SK-N-SH (cell line): ENCODE measurements at regions not wholly inside any gene's neighbourhood (a gene's known extent, or its start where the extent isn't known, plus 50 kb on each side); places are given as distances from the start of the nearest gene placed in this dataset.

Source experiments
- CTCF ChIA-PET: fragments of 300-600, 350-600 bp; formaldehyde crosslinking; extraction: SDS; loops from one replicate; lab custom pipeline; 2021; lab: Yijun Ruan, JAX
- POLR2A ChIA-PET: fragments of 350-600 bp; sonication (Branson Sonifier 250); formaldehyde crosslinking; extraction: SDS; loops from one replicate; lab custom pipeline; 2020; ENCODE audit warnings: antibody characterized with exemption, inconsistent platforms; lab: Yijun Ruan, JAX
- DNase-seq: peaks from one replicate; pipeline ENCODE4 v3.0.0; 2012
- H2AFZ ChIP-seq: fragments of 200-600 bp; sonication (generic); 2 replicates; pipeline ENCODE4 v1.8.1; 2016; ENCODE audit warnings: antibody characterized with exemption, mild to moderate bottlenecking, low read depth
- H3F3A ChIP-seq: fragments of 200-600 bp; sonication (generic); replicated peaks from 2 replicates; pipeline ENCODE3; 2016; ENCODE audit warnings: antibody characterized with exemption, mild to moderate bottlenecking; ENCODE audit not compliant: insufficient read depth
- H3K27ac ChIP-seq, 2 experiments: fragments of 200-500 bp in 1 of 2; fragments of 200-600 bp in 1 of 2; sonication (Bioruptor generic) in 1 of 2; sonication (generic), shearing (Covaris generic) in 1 of 2; 2 replicates each; pipeline versions ENCODE4 v1.5.1 to v1.6.1; 2014 to 2016; ENCODE audit warnings: low read depth in 2 of 2, inconsistent platforms in 1 of 2, low read length in 1 of 2, mild to moderate bottlenecking in 1 of 2, mixed read lengths in 1 of 2
- H3K27me3 ChIP-seq: fragments of 200-600 bp; sonication (generic), shearing (Covaris generic); 2 replicates; pipeline ENCODE4 v1.6.1; 2016; ENCODE audit warnings: mixed run types; ENCODE audit not compliant: insufficient read depth
- H3K36me3 ChIP-seq, 2 experiments: fragments of 200-500 bp in 1 of 2; fragments of 200-600 bp in 1 of 2; sonication (Bioruptor generic) in 1 of 2; sonication (generic) in 1 of 2; replicated peaks in 1 of 2; 2 replicates each; pipeline versions ENCODE3 to v1.5.1; 2014 to 2016; ENCODE audit warnings: low read length in 1 of 2, mild to moderate bottlenecking in 1 of 2; ENCODE audit not compliant: insufficient read depth in 2 of 2, control insufficient read depth in 1 of 2
- H3K4me1 ChIP-seq, 2 experiments: fragments of 200-500 bp in 1 of 2; fragments of 200-600 bp in 1 of 2; sonication (Bioruptor generic) in 1 of 2; sonication (generic), shearing (Covaris generic) in 1 of 2; 2 replicates each; pipeline versions ENCODE4 v1.5.1 to v1.6.1; 2014 to 2016; ENCODE audit warnings: low read depth in 1 of 2, low read length in 1 of 2, mixed run types in 1 of 2; ENCODE audit not compliant: insufficient read depth in 2 of 2, control insufficient read depth in 1 of 2
- H3K4me2 ChIP-seq: fragments of 200-600 bp; sonication (generic), shearing (Covaris generic); 2 replicates; pipeline ENCODE4 v1.6.1; 2017; ENCODE audit warnings: mixed run types
- H3K4me3 ChIP-seq, 2 experiments: fragments of 200-500 bp in 1 of 2; fragments of 200-600 bp in 1 of 2; sonication (Bioruptor generic) in 1 of 2; sonication (generic), shearing (Covaris generic) in 1 of 2; 2 replicates each; pipeline versions ENCODE4 v1.5.1 to v1.8.1; 2014 to 2016; ENCODE audit warnings: low read depth in 2 of 2, inconsistent platforms in 1 of 2, low read length in 1 of 2, mild to moderate bottlenecking in 1 of 2, mixed read lengths in 1 of 2, moderate library complexity in 1 of 2
- H3K79me2 ChIP-seq: fragments of 200-600 bp; sonication (generic); 2 replicates; pipeline ENCODE4 v1.8.1; 2017; ENCODE audit warnings: mild to moderate bottlenecking; ENCODE audit not compliant: insufficient read depth
- H3K9ac ChIP-seq: fragments of 200-600 bp; sonication (generic); 2 replicates; pipeline ENCODE4 v1.6.1; 2017; ENCODE audit warnings: mixed run types
- H3K9me2 ChIP-seq: fragments of 200-600 bp; sonication (generic); 2 replicates; pipeline ENCODE4 v1.6.1; 2017; ENCODE audit warnings: mixed run types
- H3K9me3 ChIP-seq: fragments of 200-600 bp; sonication (generic); 2 replicates; pipeline ENCODE4 v1.6.1; 2017; ENCODE audit warnings: mixed run types, mild to moderate bottlenecking, moderate library complexity
- H4K20me1 ChIP-seq: fragments of 200-600 bp; sonication (generic); 2 replicates; pipeline ENCODE4 v1.6.1; 2017; ENCODE audit warnings: mild to moderate bottlenecking, mixed run types; ENCODE audit not compliant: insufficient read depth
- CHD2 ChIP-seq: fragments of 150-350 bp; IDR thresholded peaks from 2 replicates; pipeline ENCODE4 v1.6.1; 2018; ENCODE audit warnings: low read length; ENCODE audit not compliant: partially characterized antibody
- ELF1 ChIP-seq: IDR thresholded peaks from 2 replicates; pipeline ENCODE4 v1.4.0; 2012
- EP300 ChIP-seq, 2 experiments: IDR thresholded peaks; 2 replicates each; pipeline versions ENCODE4 v1.4.0 to v1.6.1; 2012; ENCODE audit warnings: borderline replicate concordance in 1 of 2, low read depth in 1 of 2, low read length in 1 of 2
- FOSL2 ChIP-seq: IDR thresholded peaks from 2 replicates; pipeline ENCODE4 v1.4.0; 2012; ENCODE audit warnings: low read depth, mild to moderate bottlenecking, moderate library complexity, borderline replicate concordance
- FOXM1 ChIP-seq: IDR thresholded peaks from 2 replicates; pipeline ENCODE4 v1.4.0; 2012; ENCODE audit warnings: low read depth, mild to moderate bottlenecking
- GABPA ChIP-seq: IDR thresholded peaks from 2 replicates; pipeline ENCODE4 v1.4.0; 2012; ENCODE audit warnings: low read depth, mild to moderate bottlenecking
- MEF2A ChIP-seq: IDR thresholded peaks from 2 replicates; pipeline ENCODE4 v1.4.0; 2012; ENCODE audit warnings: low read depth, borderline replicate concordance
- MXI1 ChIP-seq: IDR thresholded peaks from 2 replicates; pipeline ENCODE4 v1.6.1; 2012; ENCODE audit warnings: mild to moderate bottlenecking, low read depth, low read length, improper control_type of control experiment
- PBX3 ChIP-seq: IDR thresholded peaks from 2 replicates; pipeline ENCODE4; 2012
- RAD21 ChIP-seq: IDR thresholded peaks from 2 replicates; pipeline ENCODE4 v1.6.1; 2012; ENCODE audit warnings: mild to moderate bottlenecking, low read length
- RXRA ChIP-seq: IDR thresholded peaks from 2 replicates; pipeline ENCODE4 v1.4.0; 2012; ENCODE audit warnings: low read depth, mild to moderate bottlenecking, borderline replicate concordance
- SIN3A ChIP-seq: IDR thresholded peaks from 2 replicates; pipeline ENCODE4 v1.6.1; 2012; ENCODE audit warnings: low read depth, mild to moderate bottlenecking, low read length, moderate library complexity, borderline replicate concordance
- SMC3 ChIP-seq: IDR thresholded peaks from 2 replicates; pipeline ENCODE4 v1.6.1; 2012; ENCODE audit warnings: low read depth, low read length, improper control_type of control experiment
- YY1 ChIP-seq: IDR thresholded peaks from 2 replicates; pipeline ENCODE4 v1.4.0; 2012; ENCODE audit warnings: low read depth, mild to moderate bottlenecking
- WGBS: methylation state at CpG from one replicate; pipeline ENCODE4 v1.1.6; 2017; ENCODE audit warnings: low lambda C conversion rate; 5-methylcytosine and 5-hydroxymethylcytosine counted together
- TF ChIP-seq, protein P1 (sequence below): fragments of 150-350 bp; IDR thresholded peaks from 2 replicates; pipeline ENCODE4 v1.6.1; 2016; ENCODE audit warnings: mild to moderate bottlenecking, low read depth, low read length
- TF ChIP-seq, protein P2 (sequence below): IDR thresholded peaks from 2 replicates; pipeline ENCODE4 v1.6.1; 2012; ENCODE audit warnings: mild to moderate bottlenecking, low read depth, low read length, moderate library complexity
- TF ChIP-seq, protein P3 (sequence below): IDR thresholded peaks from 2 replicates; pipeline ENCODE4 v1.4.0; 2012; ENCODE audit warnings: low read depth, borderline replicate concordance

DNA sequence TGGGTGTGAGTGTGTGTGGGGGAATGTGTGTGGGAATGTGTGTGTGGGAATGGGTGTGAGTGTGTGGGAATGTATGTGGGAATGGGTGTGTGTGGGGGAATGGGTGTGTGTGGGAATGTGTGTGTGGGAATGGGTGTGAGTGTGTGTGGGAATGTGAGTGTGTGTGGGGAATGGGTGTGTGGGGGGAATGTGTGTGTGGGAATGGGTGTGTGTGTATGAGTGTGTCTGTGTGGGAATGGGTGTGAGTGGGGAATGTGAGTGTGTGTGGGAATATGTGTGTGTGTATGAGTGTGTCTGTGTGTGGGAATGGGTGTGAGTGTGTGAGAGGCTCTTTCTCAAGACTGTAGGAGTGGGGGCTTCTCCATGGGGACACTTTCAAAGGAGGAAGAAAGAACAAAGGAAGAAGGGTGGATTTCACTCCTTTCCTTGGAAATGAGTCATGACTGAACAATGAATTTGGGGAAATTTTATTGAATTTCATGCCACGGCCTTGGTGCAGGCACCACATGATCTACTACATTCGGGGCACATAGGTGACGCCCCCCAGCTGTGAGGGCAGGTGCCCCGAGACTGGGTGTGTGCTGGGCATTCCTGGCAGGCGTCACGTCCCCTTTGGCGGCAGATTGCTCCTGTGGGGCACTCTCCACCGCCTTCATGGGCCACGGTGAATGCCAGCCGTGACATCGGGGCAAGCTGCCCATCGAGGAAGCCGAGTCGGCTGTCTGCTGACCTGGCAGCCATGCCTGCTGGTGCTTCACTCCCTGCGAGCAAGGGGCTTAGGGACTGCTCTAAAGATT lies 88.8 kb upstream of the INSIG1 start:
- Histone ChIP-seq H3K36me3 (no peaks in the 10 kb centered on the region), H3K27me3 (no peaks in the 10 kb centered on the region)
- TF ChIP-seq RAD21 (no peak), GABPA (no peak), SIN3A (no peak)
- TF ChIP-seq, all 33 proteins: peak for 0
- Histone ChIP-seq H3K79me2 (no peaks in the 10 kb centered on the region), H3K4me1 (peaks cover 6 to 15% of the 10 kb centered on the region in 2 experiments; a peak in 1 of 4 replicates), H3K27ac (no peak overlapping the region), H3F3A (peaks cover 4% of the 10 kb centered on the region), H3K9ac (no peak overlapping the region), H3K9me2 (no peaks in the 10 kb centered on the region), H3K4me2 (no peak overlapping the region), H4K20me1 (no peaks in the 10 kb centered on the region), H3K9me3 (no peaks in the 10 kb centered on the region), H2AFZ (no peak overlapping the region), H3K4me3 (no peak overlapping the region)
- CTCF ChIA-PET = interaction anchor here (0.8 to 1.6 kb wide), 2 partner anchors 18 to 136 kb away, joined by 3 to 9 read pairs; no protein-coding TSS in a partner anchor
- POLR2A ChIA-PET = no interaction called here
- 64% methylated on average over 11 of the region's 15 CpGs for WGBS
- no peak for DNase-seq

DNA sequence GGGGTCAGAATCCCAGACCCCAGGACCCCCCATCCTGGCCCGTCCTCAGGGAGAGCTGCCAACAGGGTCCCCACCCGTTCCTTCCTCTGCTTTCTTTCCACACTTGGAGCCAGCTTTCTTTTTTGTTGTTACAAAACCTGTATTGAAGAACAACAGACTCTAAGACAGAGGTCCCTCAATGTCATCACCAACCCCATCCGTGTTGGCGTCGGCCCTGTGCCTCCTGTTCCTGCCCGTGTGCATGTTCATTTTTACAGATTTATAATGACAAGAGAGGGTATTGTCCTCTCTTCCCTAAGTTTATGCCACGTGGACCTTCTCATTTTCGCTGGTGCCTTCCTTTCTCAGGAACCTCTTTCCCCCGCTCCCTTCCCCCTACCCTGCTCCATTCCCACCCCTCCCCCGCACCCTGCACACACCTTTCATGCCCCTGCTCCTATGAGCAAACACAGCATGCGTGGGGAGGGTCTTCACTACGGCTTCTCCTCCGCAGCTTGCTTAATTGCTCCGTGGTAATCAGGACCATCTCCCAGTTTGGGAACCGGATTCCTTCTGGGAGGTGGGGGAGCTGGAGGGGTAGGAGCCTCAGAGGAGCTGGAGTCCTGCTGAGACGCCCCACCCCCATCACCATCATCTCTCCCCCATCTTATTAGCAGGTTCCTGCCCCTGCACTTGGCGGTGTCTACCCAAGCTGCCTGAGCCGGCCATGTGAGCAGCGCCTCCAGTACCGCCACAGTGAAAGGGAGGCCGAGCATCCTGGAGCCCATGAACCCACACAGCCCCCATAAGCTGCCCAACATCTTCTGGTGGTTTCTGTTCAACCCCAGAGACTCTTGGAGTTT lies 88.0 kb upstream of the INSIG1 start:
- peaks cover 4% of the 10 kb centered on the region for H3F3A ChIP-seq
- H4K20me1 ChIP-seq = no peaks in the 10 kb centered on the region
- no peak for DNase-seq
- H3K27ac ChIP-seq = no peak overlapping the region
- no peaks in the 10 kb centered on the region for H3K36me3 ChIP-seq
- TF ChIP-seq, protein P1, sequence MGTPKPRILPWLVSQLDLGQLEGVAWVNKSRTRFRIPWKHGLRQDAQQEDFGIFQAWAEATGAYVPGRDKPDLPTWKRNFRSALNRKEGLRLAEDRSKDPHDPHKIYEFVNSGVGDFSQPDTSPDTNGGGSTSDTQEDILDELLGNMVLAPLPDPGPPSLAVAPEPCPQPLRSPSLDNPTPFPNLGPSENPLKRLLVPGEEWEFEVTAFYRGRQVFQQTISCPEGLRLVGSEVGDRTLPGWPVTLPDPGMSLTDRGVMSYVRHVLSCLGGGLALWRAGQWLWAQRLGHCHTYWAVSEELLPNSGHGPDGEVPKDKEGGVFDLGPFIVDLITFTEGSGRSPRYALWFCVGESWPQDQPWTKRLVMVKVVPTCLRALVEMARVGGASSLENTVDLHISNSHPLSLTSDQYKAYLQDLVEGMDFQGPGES = no peak
- TF ChIP-seq EP300 (IDR thresholded peaks at IDR 0.05; ENCODE audit: borderline replicate concordance in 1 of 2, low read depth in 1 of 2, low read length in 1 of 2) = no peak
- no peak for TF ChIP-seq MXI1
- TF ChIP-seq, protein P2, sequence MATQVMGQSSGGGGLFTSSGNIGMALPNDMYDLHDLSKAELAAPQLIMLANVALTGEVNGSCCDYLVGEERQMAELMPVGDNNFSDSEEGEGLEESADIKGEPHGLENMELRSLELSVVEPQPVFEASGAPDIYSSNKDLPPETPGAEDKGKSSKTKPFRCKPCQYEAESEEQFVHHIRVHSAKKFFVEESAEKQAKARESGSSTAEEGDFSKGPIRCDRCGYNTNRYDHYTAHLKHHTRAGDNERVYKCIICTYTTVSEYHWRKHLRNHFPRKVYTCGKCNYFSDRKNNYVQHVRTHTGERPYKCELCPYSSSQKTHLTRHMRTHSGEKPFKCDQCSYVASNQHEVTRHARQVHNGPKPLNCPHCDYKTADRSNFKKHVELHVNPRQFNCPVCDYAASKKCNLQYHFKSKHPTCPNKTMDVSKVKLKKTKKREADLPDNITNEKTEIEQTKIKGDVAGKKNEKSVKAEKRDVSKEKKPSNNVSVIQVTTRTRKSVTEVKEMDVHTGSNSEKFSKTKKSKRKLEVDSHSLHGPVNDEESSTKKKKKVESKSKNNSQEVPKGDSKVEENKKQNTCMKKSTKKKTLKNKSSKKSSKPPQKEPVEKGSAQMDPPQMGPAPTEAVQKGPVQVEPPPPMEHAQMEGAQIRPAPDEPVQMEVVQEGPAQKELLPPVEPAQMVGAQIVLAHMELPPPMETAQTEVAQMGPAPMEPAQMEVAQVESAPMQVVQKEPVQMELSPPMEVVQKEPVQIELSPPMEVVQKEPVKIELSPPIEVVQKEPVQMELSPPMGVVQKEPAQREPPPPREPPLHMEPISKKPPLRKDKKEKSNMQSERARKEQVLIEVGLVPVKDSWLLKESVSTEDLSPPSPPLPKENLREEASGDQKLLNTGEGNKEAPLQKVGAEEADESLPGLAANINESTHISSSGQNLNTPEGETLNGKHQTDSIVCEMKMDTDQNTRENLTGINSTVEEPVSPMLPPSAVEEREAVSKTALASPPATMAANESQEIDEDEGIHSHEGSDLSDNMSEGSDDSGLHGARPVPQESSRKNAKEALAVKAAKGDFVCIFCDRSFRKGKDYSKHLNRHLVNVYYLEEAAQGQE = no peak
- TF ChIP-seq PBX3 = no peak
- TF ChIP-seq FOXM1 = no peak
- no peak for TF ChIP-seq GABPA
- TF ChIP-seq ELF1 = no peak
- no peak for TF ChIP-seq FOSL2
- no peak for TF ChIP-seq CHD2
- TF ChIP-seq MEF2A = no peak
- TF ChIP-seq SMC3 = no peak
- TF ChIP-seq, protein P3, sequence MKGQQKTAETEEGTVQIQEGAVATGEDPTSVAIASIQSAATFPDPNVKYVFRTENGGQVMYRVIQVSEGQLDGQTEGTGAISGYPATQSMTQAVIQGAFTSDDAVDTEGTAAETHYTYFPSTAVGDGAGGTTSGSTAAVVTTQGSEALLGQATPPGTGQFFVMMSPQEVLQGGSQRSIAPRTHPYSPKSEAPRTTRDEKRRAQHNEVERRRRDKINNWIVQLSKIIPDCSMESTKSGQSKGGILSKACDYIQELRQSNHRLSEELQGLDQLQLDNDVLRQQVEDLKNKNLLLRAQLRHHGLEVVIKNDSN = no peak
- no peak for TF ChIP-seq YY1
- no peak for TF ChIP-seq RXRA
- H3K4me2 ChIP-seq = no peak overlapping the region
- no peaks in the 10 kb centered on the region for H3K9me3 ChIP-seq
- ChIA-PET POLR2A (no interaction called here), CTCF (interaction anchor here (0.8 to 1.6 kb wide), 3 partner anchors 19 to 135 kb away, joined by 3 to 9 read pairs (median 4); no protein-coding TSS in a partner anchor)
- no peaks in the 10 kb centered on the region for H3K27me3 ChIP-seq
- no peak overlapping the region for H3K4me3 ChIP-seq
- no peaks in the 10 kb centered on the region for H3K79me2 ChIP-seq
- H3K9ac ChIP-seq = no peak overlapping the region
- no peaks in the 10 kb centered on the region for H3K9me2 ChIP-seq
- 81% methylated on average over 21 of the region's 21 CpGs for WGBS
- no peak overlapping the region for H2AFZ ChIP-seq
- peaks cover 9 to 15% of the 10 kb centered on the region in 2 experiments; a peak in 1 of 4 replicates for H3K4me1 ChIP-seq
